GM15510 (cell line): ENCODE measurements at regions not wholly inside any gene's neighbourhood (a gene's known extent, or its start where the extent isn't known, plus 50 kb on each side); places are given as distances from the start of the nearest gene placed in this dataset.

ENCODE experiments used
- POLR2A ChIP-seq: IDR thresholded peaks from 3 replicates; pipeline ENCODE4 v1.6.1; 2011; ENCODE audit warnings: borderline replicate concordance; ENCODE audit not compliant: insufficient read length; ENCODE audit errors: extremely low read depth

GRCh38 chr5:124859027-124859426 is 112.6 kb upstream of the ZNF608 start:
- TF ChIP-seq POLR2A = no peak

DNA sequence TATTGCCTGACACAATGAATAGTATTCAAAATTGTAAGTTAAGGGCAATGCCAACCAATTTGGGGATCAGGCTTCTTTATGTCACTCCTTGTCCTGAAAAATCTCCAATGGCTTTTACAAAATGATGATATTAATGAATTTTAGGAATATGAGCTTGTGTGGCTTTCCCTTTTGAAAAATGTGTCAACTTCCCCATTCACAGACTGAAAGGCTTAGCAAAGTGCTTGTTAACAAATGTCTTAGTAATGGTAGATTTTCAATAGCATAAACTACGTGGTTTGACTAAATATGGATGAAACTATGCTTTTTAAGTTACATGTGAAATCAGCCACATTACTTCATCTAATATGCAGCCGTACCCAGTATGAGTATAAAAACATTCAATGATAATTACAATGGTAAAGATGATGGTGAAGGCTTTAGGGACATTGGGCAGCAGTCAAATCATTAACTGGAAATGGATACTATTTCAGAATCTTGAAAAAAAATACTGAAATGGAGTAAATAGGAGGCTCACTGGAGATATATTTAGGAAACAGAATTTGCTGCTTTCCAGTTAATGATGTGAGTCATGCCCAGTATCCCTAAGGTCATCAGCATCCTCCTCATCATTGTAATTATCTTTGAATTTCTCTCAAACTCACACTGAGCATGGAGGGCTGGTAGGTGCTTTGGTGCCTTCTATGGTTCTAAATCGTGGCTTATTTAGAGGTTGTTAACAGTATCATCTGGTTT is 113.3 kb upstream of the ZNF608 start:
- no peak for TF ChIP-seq POLR2A

- TF ChIP-seq POLR2A = no peak
Observed at GRCh38 chr5:124860291-124860655, 113.8 kb upstream of the ZNF608 start.

DNA sequence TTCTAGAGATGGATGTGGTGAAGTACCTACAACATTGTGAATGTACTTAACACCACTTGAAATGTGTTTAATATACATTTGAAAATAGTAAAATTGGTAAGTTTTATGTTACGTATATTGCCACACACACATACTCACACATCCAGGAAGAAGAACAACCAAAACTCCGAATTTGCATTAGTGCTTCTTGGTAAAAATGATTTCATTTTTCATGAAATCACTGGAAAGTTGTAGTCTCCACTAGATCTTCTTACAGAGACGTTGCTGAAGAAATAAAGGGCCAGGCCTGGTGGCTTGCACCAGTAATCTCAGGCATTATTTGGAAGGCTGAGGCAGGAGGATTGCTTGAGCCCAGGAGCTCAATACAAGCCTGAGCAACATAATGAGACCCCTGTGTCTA is 118.6 kb upstream of the ZNF608 start:
- no peak for TF ChIP-seq POLR2A

DNA sequence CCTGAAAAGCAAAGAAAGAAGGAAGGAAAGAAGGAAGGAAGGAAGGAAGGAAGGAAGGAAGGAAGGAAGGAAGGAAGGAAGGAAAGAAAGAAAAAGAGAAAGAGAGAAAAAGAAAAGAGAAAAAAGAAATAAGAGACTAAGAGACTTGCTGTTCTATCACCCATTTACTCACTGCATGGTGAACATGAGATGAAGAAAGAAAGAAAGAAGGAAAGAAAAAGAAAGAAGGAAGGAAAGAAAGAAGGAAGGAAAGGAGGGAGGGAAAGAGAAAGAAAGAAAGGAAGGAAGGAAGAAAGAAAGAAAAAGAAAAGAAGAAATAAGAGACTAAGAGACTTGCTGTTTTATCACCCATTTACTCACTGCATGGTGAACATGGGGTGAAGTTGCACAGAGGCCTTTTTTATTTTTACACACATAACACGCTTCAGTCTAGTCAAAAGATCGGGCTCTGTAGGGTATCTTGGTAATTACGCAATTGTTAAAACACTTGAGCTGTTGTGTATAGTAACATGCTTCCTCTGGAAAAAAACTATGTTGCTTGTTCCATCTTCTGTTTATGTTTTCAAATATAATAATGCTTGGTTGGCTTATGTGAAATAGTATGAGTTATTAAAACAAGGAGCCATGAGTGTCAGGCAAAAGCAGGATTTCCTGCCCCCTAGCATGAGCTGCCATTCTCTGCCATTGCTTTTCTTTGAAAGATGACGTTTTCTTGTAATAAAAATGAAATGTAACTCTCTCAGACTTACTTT is 119.3 kb upstream of the ZNF608 start:
- TF ChIP-seq POLR2A = no peak

DNA sequence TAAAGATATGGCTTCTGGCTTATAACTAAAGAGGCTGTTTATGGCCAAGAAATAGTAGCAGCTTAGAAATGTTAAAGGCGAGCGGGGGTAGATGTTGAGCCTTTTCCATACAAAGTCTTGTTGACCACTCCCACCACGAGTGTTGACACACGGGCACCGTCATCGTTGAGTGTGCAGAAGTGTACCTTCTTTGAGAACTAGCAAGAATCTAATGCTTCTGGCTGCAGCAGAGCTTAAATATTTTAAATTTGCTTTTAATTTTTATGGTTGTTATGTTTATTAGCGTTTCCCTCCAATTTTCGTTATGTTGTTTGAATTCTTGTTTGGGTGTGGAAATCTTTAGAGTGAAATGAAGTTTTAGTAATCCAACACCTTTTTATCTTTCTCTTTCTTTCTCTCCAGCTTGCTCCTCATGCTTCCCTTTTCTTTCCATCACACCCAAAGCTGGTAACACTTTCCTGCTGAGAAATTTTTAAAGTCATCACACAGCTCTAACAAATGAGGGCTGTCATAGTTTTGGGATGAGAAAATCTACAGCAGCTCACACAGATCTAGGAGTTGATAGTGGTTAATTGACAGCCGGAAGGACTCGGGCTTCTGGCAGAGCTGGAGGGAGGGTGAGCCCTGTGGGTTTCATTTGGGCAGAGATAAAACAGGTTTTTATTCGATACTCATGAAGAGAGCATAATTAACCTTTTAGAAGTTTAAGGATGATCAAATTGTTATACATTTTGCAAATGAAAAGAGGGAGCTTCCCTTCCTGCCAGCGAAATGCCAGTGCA is 120.1 kb upstream of the ZNF608 start:
- no peak for TF ChIP-seq POLR2A

DNA sequence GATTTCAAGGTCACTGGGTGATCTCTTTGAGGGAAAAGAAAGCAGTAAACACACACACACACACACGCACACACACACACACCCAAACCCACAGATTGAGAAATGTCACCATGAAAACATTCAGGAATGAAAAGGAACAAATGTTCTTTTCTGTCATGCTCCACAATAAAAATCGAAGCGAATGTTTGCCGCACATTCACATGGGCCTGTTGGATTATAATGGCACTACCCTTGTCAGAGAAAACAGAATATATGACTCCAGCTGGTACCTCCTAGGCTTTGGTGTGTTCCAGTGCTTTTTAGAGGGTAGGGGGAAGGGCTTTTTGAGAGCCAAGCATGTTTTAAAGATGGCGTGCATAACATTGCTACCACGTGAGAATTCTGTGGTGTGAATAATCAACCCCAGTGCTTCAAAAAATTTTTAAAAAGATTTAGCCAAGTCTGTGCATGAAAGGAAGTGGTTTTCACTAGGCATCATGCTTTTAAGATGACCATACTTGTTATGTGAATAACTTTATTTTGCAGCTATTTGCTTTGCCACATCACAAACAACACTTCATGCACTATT is 120.8 kb upstream of the ZNF608 start:
- no peak for TF ChIP-seq POLR2A

DNA sequence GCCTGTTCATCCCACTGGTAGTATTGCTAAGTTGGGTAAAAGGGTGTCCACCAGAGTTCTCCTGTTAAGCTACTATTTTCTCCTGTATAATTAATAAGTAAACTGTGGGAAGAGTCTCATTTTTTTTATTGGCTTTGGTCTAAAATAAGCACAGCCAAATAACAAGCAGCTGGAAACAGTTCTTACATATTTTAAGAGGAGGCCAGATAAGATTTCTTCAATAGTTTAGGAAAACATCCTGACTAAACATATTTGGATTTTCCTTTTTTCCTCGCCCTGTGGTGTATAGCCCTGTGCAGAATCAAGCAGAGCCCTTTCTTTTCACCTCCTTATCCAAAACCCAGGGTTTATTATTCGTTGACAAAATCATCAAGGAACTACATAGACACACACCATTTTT is 122.2 kb upstream of the ZNF608 start:
- TF ChIP-seq POLR2A = no peak

DNA sequence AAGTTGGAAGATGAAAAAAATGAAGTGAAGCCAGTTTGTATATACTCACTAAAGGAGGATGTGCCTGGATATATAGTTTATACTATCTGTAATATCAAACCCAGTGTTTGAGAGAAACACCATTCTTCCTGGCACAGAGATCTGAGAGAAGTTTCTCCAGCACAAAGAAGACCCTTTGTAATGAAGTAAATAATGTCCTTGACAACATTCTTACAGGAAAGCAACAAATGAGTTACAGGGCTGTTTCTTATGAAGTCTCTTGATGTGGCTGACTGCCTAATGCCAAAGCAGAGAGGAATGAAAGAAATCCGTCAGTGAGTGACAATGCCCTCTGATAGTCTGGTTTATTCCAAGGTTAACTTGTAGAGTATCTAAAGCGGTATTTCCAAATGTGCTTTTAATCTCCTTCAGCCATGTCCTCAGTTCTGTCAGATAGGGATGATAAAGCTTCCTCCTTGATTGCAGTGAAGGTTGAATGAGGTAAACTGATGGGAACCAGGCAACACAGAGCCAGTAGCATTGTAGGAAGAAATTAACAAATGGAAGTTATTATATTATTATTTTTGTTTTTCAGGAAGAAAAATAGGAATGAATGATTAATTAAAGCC is 123.1 kb upstream of the ZNF608 start:
- no peak for TF ChIP-seq POLR2A

GRCh38 chr5:124870070-124870469 is 123.6 kb upstream of the ZNF608 start:
- TF ChIP-seq POLR2A = no peak

DNA sequence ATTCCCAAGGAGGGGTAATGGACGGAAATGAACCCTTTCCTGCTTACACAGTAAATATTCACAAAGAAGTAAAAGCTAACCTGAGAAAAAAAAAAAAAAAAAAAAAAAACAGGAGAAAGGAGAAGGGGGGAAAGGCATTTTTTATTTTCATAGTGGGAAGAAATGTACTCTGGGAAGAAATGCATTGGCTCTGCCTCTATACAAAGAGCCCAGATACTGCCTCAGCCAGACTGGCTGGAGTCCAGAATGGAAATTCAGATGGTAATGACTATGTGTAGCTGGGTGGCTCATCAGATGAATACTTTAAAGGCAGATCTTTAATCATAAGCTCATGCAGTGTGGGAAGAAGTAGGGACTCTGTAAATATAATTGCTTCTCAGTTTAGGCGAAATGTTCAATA is 124.9 kb upstream of the ZNF608 start:
- no peak for TF ChIP-seq POLR2A

GRCh38 chr5:124872086-124872485 is 125.6 kb upstream of the ZNF608 start:
- TF ChIP-seq POLR2A = no peak

GRCh38 chr5:124872615-124873014 is 126.2 kb upstream of the ZNF608 start:
- TF ChIP-seq POLR2A = no peak

- TF ChIP-seq POLR2A = no peak
Observed at GRCh38 chr5:124873188-124873587, 126.7 kb upstream of the ZNF608 start.

DNA sequence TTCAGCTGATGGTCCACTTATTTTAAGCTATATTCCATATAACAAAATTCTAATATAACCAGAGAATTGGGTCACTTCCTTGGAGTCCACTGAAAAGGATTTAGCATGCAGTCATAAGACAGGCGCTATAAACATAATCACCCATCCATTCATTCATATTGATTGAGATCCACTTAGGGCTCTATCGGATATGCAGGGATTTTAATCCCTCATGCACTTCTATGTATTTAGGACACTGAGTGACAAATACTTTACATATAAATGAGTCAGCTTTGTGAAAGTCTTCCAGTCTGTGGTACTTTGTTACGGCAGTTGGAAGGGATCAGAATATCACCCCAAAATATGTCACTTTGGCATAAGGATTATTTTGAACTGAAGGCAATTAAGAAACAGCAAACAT is 127.3 kb upstream of the ZNF608 start:
- TF ChIP-seq POLR2A = no peak
